ENCODE measurements at regions not wholly inside any gene's neighbourhood (a gene's known extent, or its start where the extent isn't known, plus 50 kb on each side); places are given as distances from the start of the nearest gene placed in this dataset.
"Not testable (repeated sequence)": the region's sequence is repeated elsewhere in the genome, so short reads cannot be mapped to it uniquely, and the experiment has no call there.

DNA sequence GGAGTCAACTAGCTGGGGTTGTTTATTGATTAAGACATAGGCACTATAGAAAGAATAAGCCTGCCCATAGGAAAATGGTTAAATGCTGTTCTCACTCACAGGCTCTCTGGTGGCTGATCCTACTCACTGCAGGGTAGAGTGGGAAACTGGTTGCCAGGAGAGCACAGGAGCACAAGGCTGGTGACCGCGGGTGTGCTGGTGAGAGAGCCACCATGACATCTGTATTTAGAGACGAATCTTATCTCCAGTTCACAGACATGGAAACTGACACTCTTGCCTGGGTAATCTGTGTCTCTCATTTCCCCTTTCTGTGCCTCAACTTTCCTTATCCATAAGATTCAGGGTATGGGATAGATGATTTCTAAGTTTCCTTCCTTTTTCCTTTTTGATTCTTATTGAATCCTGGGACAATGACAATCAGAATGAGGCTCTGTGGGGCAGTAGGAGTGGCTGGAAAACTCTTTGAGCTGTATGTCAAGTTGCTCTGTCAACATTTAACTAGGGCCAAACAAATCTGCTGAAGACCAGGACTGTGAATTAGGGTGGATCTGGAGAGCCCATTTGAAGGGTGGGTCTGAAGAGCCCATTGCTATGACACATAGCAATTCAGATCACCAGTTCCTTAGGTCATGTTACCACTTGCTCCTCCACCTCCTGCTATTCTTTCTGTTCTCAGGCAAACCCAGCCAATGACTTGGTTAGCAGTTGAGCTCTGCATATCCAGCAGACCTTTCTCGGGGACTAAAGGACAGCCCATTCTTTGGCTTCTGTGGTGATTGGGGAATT lies 286.1 kb upstream of the TBL1XR1 start:
- DNase-seq, result no peak

DNA sequence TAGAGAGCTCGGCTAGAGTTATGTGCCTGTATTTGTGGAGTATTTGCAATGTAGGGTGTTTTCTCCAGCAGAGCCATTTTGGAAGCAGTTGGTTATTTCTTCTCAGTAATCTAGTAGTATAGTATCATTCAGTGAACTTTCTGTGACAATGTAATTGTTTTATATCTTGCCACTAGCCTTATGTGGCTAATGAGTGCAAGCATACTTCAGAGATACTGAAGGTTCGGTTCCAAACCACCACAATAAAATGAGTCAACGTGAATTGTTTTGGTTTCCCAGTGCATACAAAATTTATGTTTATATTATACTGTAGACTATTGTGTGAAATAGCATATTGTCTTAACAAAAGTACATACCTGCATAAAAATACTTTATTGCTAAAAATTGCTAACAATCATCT lies 286.9 kb upstream of the TBL1XR1 start:
- no peak for DNase-seq

DNA sequence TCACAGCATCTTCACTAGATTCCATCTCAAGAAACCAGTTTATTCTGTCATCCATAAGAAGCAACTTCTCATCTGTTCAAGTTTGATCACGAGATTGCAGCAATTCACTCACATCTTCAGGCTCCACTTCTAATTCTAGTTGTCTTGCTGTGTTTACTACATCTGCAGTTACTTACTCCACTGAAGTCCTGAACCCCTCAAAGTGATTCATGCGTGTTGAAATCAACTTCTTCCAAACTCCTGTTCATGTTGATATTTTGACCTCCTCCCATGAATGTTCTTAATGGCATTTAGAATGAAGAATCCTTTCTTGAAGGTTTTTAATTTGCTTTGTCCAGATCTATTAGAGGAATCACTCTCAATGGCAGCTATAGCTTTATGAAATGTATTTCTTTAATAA lies 287.6 kb upstream of the TBL1XR1 start:
- no peak for DNase-seq

DNA sequence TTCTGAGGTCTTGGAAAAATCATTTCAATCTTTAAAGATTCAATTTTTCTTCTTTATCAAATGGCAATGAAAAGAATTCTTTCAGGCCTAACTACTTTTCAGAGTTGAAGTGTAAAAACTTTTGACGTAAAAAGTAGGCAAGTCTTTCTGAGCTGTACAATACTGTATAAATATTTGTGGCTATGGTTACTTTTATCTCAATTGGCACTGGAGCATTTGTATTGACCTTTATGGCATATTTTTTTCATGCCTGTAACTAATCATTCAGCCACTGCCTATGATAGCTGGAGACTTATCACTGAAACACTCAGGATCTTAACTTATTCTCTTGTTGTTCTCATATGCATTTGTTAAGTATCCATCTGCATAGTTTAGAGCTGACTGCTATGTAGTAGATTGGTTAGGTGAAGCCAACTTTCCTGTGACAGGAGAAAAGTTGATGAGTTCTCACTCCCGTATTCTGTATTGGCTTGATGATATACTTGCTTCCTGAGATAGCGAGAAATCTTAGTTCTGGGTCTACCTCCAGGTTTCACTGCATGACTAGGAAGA lies 290.4 kb upstream of the TBL1XR1 start:
- no peak for DNase-seq

DNA sequence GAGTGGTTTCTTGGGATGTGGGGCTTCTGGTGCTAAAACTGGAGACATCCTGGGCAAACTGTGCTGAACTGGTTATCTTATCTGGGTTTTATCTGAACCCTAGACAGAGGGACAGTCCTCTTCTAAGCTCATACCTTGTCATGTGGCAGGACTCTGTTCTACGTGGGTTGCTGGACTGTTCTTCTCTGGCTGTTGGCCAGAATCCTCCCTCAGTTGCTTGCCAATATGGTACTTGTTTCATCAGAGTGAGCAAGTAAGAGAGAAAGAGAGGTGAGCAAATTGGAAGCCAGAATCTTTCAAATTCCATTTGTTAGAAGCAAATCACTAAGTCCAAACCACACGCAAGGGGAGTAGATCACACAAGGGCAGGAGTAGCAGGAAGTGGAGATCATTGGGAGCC lies 291.5 kb upstream of the TBL1XR1 start:
- no peak for DNase-seq

DNA sequence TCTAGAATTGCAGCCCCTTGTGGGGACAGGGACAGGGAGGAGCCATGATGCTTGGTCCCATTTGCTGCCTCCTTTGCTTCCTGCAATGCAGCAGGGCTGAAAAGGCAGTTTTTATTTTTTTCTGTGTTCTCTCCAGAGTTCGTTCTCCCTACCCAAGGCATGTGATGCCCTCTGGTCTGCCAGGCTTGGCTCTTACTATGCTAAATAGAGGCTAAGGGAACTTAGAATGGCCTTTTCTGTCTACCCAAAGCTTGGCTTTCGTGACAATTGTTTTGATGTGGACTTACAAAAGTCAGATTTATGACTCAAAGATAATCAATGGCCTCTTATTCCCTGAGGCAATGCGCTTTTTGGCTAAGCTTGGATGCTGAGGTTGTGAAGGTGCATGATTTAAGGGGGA lies 293.3 kb upstream of the TBL1XR1 start:
- DNase-seq, result no peak

DNA sequence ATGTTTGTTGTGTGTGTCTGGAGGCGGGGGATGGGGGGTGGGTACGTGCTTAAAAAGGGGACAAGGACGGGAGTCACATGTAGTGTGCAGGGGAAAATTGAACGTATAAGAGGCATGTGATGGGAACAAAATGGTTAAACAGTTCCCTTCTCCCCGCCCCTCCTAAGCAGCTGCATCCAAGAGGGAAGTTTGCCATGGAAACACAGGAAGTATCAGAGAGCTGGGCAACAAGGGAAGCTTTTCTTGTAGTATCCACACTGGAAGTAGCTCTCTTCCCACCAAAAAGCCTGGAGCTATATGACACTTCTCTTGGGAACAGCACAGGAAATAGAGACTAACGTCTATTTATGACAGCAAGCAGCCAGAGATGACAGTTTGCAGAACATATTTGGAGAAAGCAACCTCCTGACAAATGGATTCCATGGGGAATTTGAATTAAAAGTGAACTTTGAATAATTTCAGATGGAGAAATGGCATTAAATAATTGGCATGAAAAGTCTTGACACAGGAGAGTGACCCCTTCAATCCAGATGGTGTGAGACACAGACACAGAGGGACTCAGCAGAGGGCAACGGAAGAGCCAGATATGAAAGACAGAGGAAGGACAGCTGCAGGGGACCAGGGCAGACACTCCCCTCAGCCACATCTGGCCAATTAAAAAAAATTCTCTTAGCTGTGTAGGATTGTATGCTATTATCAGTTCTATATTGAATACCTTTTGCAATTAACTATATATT lies 294.2 kb upstream of the TBL1XR1 start:
- no peak for DNase-seq

DNA sequence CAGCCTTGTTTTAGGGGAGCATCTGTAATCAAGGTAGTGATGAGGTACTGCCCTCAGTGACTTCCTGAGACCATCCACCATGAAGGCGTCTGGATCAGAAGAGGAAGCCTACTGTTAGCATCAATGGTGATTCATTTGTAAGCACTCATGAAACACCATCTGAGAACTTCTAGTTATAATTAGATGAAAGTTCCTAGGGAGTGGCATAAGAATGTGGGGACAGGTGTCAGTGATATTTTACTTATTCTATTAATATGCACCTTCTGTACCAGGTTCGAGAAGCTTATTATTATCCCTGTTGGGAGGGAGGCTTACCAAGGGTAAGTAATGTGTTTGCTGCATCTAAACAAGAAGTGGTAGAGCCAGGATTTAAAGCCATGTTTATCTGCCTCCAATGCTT lies 295.8 kb upstream of the TBL1XR1 start:
- no peak for DNase-seq

DNA sequence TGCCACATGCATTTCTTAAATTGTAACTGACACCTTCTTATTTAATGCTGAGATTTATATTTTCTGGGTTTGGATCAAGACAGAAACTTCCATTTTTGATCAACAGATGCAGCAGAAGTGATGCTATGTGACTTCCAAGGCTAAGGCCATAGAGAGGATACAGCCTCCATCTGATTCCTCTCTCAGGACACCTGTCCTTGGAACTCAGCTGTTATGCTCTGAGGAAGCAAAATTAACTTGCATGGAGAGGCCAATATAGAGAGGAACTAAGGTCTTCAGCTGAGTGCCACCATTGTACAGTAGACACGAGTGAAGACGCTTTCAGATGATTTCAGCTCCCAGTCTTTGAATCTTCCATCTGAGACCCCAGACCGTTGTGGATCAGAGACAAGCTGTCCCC lies 296.9 kb upstream of the TBL1XR1 start:
- no peak for DNase-seq

DNA sequence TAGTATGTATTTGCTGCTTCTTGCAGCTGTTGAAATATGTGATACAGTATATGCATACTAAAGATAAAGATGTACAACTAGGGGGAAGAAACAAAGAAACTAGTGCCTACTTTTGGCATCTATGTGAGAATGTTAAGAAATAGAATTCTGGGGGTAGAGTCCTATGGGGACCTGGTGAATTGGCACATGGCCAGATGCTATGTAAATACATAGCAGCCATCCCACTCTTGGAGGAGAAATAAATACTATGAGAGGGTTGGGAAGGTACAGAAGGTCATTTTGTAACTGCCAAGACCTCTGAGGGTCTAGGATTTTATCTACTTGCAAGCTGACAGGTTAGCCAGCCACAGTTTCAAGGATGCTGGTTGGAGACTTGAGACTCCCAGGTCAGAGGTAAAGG lies 298.3 kb upstream of the TBL1XR1 start:
- no peak for DNase-seq

DNA sequence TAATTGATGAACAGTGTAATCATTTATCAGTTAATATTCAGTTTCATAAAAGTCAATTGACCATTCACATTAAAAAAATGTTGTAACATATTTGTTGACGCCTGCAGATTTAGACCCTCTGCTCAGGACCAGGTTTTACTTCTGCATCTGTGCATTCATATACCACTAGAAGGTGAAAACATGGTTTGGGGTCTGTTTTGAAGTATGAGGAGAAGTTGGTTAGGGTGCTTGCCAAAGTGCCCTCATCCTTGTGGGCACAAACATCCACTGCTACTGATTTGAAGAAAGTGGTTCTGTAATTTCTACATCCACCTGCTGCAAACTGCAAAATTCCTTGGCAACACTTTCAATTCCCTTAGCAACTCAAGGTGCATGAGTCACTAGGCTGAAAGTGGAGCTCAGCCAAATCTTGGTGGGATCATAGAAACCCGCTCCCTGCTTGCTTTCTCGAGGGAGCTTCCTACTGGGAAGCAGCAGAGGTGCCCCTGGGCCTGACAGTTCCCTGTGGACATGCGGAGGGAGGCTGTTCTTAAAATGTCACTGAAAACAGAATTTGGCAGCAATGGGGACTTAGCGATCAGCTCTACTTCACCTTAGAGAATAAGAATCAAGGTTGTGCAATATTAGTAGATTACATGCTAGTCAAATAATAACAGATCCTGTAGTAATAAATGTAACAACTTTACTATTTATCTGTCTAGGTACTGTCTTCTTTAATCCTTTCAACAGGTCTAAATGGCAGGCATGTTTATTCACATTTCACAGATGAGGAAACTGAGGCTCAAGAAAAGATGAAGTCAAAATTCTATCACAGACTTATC lies 301.0 kb upstream of the TBL1XR1 start:
- no peak for DNase-seq

DNA sequence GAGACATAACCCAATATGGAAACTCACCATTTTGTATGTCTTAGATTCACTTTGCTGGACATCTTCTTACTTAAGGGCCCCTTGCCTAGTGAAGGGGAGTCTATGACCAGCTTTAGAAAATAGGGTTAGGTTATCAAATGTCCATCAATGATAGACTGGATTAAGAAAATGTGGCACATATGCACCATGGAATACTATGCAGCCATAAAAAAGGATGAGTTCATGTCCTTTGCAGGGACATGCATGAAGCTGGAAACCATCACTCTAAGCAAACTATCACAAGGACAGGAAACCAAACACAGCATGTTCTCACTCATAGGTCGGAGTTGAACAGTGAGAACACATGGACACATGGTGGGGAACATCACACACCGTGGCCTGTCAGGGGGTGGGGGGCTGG lies 301.8 kb upstream of the TBL1XR1 start:
- not testable (repeated sequence) for DNase-seq

DNA sequence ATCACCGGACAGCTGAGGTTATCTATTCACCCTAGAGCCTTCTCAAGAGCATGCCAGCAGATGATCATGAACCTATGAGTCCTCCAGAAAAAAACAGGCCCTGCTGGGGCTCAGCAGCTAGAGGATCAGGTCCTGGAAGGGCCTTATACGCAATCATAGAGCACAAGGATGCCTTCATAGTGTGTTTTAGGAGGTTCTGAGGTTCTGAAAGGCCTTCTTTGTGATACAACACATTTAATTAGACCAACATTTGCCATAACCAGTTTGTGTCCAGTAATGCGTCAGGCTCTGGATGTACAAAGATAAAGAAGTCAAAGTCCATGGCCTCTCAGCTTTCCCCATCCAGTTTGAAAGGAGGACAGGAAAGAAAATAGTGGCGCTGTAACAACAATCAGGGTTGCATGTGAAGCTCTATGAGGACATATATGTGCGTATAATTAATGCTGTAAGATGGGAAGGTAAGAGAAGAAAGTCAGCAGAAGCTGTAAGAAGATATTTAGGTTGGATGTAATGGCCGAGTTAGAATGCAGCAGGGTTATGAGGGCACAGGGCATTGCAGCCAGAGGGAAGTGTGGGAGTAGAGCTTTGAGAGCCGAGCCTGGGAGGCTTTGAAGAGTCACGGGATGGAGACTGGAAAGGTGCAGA lies 302.6 kb upstream of the TBL1XR1 start:
- DNase-seq, result no peak

DNA sequence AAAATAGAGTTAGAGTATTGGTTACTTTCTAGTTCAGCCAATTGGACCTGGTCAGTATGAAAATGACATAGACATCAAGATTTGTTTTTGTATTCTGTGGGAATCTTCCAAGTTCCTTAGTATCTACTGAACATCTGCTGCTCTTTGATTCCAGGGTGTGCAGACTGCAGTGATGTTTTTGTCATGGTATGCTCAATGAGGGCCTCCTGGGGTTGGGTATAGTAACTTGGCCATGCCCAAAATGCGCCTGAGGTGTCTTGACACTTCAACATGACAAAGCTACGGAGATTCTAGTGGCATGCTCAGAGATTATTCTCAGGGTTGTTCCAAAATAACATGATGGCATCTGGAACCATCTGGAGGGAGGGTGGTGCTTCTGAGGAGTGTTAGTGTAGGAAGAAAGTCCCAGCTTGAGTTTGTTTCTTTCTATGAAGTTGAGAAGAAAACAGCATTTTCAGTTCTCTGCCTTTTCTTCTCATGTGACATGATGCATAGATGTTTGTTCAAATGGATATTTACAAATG lies 313.5 kb upstream of the TBL1XR1 start:
- no peak for DNase-seq

DNA sequence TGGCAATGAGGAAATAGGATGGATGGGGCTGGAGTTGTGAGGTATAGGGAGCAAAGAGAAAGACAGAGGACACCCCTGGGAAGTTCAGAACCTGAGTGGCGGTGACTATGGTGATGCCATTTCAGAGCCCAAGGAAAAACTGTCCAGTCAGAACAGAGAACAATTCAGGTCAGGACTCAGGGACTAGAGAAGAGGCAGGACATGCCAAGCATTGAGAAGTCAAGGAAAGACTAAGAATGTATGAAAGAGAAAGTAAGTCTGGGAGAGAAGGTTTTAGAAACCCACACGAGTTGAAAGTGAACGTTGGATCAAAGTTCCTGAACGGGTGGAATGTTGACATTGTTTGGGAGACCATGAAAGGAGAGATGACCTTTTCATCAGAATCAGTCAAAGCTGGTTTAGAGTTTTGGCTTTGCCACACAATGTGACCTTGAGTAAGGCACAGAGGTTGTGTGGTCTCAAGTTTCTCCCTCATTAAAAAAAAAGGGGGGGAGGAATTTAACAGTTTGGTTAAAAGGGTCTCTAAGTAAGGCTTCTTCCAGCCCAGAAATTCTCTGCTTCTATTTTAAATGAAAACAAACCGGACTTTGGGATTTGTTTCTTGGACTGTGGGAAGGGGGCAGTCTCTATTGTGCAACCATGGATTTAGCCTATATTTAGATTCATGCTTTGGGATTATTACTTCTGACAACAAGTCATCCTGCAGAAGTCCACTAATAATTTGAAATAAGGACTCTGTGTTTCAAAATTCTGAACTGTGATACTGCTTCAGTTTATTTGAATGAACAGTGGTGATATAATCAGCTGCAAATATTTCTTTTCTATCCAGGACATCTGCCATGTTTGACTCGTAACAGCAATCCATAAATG lies 315.9 kb upstream of the TBL1XR1 start:
- no peak for DNase-seq

DNA sequence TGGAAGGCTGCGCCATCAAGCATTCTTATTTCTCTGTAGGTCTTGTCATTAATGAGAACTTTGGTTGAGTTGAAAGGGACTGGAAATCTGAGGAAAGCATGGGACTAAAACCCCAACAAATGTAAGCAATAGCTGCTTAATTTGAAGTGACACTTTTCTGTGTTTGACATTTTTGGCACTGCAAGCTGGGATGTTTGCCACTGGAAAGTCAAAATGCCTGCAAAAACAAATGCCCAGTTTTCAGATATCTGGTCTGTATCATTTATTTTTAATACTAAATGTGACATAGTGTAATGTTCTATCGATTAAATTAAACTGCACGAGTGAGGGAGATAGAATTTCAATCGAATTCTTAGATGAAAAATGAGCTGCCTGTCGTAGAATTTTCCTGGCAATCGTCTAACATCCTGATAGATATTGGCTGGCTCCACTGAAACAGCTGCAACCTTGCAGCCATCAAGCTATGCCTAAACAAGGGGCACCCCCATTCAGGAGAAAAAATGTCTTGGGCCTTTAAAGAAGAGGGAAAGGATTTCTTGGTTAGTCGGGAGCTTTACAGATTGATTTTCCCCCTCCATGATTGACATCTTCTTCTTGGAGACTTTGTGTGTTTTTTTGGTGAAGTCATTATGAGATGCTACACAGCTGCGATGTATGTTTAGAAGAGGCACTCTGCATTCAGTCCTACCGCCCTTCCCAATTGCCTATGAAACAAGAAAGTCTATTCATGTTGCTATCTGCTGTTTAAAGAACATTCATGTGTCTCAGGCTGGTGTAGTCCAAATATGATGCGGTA lies 316.7 kb upstream of the TBL1XR1 start:
- no peak for DNase-seq

DNA sequence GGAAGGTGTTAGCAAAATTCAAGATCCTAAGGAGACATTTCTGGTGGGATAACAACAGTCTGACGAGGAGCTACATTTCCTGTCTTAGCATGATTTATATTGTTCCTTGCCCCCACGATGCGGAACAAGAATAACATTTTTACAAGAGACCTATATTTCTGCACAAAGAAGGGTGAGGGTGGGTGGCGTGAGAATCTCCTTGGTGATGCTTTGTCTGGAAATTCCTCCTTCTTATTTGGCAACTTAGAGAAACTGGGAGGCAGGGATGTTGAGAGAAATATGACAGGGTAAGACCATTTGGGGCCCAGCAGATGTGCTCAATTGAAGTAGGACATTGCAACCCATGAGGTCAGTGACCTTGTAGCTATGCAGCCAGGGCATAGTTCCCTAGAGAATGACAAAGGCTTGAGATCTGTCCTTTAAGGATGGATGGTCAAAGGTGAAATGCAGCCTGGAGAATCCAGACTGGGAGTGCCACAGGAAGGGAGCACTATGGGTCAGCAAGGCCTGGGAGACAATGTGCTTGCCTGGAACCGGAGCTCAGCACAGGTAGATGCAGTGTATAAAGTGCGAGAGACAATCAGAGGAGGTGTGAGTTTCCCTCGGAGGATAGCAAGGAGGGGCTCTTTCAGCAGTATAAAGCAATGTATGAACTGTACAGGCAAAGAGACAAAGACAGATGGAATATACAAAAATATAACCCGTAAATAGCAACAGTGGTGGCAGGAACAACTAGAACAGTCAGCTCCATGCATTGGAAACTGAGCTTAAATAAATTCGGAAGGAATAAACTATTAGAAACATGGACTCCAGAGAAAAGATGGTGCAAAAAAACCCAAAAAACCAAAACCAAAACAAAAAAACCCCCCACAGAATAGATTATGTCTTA lies 317.6 kb upstream of the TBL1XR1 start:
- no peak for DNase-seq

DNA sequence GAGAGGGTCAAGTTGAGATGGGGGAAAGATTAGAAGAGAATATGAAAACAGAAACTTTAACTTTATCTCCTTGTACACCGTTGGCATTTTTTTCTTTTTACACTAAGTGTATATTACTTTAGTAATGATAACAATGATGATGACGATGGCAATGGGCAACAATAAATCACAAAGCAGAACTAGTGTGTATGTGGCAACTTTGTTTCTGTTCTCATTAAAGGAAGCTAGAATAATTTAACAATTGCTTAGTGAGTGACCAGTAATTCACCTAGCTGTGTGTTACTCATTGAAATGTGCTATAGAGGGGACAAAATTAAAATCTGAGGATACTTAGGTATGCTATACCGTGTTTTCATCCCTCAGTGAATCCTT lies 318.5 kb upstream of the TBL1XR1 start:
- DNase-seq, result no peak

DNA sequence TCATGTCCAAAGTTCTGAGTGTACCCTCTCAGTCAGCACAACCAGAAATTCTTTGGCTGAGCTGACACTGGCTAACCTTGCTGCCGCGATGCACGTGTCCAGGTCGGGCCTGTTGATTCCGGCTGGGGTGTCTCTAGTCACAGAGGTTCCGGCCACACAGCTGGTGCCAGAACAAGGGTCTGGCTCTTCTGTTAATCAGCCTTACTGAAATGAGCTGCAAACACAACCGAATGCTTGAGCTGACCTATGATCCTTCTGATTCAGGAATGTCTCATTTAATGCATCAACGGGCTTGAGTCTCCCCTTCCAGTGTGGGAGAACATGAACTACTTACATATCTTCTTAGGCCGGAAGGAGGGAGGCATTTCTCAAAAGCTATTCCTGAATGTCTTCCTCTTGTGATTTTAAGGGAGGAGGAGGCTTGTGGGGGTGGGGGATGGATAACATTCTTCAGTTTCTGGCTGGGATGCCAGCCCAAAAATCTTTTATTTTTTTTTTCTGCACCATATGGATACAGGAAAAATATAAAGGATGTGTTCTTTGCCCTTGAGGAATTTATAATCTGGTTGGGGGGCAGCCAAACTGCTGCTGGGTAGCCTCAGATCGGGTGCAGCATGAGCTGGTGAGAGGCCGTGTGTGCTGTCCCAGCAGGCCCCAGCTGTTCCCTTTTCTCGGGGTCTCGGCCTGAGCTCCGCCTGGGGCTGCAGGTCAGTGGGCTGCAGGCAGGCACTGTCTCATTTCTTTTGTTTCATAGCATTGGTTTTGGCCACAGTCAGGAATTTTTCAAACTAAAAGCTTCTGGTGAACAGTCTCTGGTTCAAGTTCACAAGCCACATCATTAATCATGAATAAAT lies 319.1 kb upstream of the TBL1XR1 start:
- DNase-seq, result no peak
